ENCODE measurements at regions not wholly inside any gene's neighbourhood (a gene's known extent, or its start where the extent isn't known, plus 50 kb on each side); places are given as distances from the start of the nearest gene placed in this dataset.

DNA sequence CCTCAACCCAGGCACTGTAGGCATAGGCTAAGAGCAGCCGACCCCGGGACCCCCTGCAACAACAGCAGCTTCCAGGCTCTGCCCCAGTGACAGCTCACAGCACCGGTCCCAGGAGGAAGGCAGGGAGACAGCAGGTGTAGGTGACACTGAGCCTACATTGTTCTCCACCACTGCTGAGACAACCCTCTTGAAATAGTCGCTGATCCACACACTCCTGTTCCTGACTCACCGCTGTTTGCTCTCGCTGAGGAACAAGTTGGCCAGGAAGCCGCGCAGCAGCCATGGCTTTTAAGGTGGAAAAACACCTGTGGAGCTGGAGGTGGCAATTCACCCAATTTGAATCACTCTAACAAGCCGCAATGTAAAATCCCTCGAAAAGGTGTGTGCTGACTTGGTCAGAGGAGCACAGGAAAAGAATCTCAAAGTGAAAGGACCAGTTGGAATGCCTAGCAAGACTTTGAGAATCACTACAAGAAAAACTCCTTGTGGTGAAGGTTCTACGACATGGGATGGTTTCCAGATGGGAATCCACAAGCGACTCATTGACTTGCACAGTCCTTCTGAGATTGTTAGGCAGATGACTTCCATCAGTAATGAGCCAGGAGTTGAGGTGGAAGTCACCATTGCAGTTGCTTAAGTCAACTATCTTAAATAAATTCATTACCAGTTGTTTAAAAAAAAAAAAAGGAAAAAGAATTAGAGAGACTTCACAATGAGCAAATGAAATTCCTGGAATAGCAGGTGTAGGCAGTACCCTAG, 167.5 kb downstream of the ARL4C start:
- ChIA-PET POLR2A (ENCODE audit: low non-redundant PET) (no interaction called here), CTCF (no interaction called here)
- H3K4me1 ChIP-seq (ENCODE audit: insufficient read depth, low read length, poor library complexity, severe bottlenecking): no peaks in the 10 kb centered on the region
- intact Hi-C loops (cut with micrococcal nuclease; ENCODE audit: unreplicated experiment): no loop called here
- no TSS peak for BruUV-seq (replicated peaks)
- H3K27ac ChIP-seq (ENCODE audit: low read depth, low read length, poor library complexity, severe bottlenecking): no peak overlapping the region
- peaks cover 23% of the 10 kb centered on the region for H3K27me3 ChIP-seq (replicated peaks; ENCODE audit: insufficient read depth, low read depth, low read length, poor library complexity)
- H3K4me3 ChIP-seq (ENCODE audit: low read depth, low read length, poor library complexity, severe bottlenecking): no peak overlapping the region
- TF ChIP-seq, protein P1, sequence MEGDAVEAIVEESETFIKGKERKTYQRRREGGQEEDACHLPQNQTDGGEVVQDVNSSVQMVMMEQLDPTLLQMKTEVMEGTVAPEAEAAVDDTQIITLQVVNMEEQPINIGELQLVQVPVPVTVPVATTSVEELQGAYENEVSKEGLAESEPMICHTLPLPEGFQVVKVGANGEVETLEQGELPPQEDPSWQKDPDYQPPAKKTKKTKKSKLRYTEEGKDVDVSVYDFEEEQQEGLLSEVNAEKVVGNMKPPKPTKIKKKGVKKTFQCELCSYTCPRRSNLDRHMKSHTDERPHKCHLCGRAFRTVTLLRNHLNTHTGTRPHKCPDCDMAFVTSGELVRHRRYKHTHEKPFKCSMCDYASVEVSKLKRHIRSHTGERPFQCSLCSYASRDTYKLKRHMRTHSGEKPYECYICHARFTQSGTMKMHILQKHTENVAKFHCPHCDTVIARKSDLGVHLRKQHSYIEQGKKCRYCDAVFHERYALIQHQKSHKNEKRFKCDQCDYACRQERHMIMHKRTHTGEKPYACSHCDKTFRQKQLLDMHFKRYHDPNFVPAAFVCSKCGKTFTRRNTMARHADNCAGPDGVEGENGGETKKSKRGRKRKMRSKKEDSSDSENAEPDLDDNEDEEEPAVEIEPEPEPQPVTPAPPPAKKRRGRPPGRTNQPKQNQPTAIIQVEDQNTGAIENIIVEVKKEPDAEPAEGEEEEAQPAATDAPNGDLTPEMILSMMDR (conservative IDR thresholded peaks at IDR 0.05; ENCODE audit: low read depth, low read length): no peak
- no peak for TF ChIP-seq EZH2 (IDR thresholded peaks at IDR 0.05; ENCODE audit: borderline replicate concordance, low read depth, low read length, poor library complexity, severe bottlenecking)
- H3K9me3 ChIP-seq (ENCODE audit: low read depth, low read length, poor library complexity, severe bottlenecking): no peaks in the 10 kb centered on the region
- no peaks in the 10 kb centered on the region for H3K36me3 ChIP-seq (ENCODE audit: insufficient read depth, low read length, poor library complexity, severe bottlenecking)
- DNase-seq (ENCODE audit: low spot score): no peak

DNA sequence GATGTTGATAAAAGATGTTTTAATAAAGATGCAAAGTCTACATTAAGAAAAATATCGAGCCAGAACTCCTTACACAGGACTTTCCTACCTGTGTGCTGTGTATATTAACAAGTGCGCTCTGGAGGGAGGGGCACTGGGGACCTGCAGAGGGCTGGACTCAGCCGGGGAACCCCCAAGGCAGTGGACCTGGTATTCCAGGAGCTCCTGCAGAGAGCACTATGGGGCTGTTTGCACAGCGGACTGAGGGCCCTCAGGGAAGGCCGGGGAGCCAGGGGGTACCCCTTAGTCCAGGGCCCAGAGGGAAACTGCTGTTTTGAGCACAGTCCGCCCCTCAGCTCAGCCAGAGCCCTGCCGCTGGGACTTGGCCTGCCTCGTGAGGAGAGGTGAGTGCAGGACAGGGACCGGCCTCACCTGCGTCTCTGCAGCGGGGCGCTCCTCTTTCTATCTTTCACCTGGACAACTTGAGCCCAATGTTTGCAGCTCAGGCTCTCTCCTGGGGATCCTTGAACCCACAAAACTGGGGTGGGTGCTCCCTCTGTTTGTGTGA, 168.4 kb downstream of the ARL4C start:
- ChIA-PET CTCF (no interaction called here), POLR2A (ENCODE audit: low non-redundant PET) (no interaction called here)
- Histone ChIP-seq H3K36me3 (ENCODE audit: insufficient read depth, low read length, poor library complexity, severe bottlenecking) (no peaks in the 10 kb centered on the region), H3K27ac (ENCODE audit: low read depth, low read length, poor library complexity, severe bottlenecking) (no peak overlapping the region), H3K4me3 (ENCODE audit: low read depth, low read length, poor library complexity, severe bottlenecking) (no peak overlapping the region), H3K9me3 (ENCODE audit: low read depth, low read length, poor library complexity, severe bottlenecking) (no peaks in the 10 kb centered on the region), H3K4me1 (ENCODE audit: insufficient read depth, low read length, poor library complexity, severe bottlenecking) (no peaks in the 10 kb centered on the region), H3K27me3 (replicated peaks; ENCODE audit: insufficient read depth, low read depth, low read length, poor library complexity) (peaks cover 31% of the 10 kb centered on the region)
- BruUV-seq (replicated peaks): no TSS peak
- intact Hi-C loops (cut with micrococcal nuclease; ENCODE audit: unreplicated experiment): no loop called here
- TF ChIP-seq, protein P1 (conservative IDR thresholded peaks at IDR 0.05; ENCODE audit: low read depth, low read length): no peak
- TF ChIP-seq EZH2 (IDR thresholded peaks at IDR 0.05; ENCODE audit: borderline replicate concordance, low read depth, low read length, poor library complexity, severe bottlenecking): no peak
- no peak for DNase-seq (ENCODE audit: low spot score)

DNA sequence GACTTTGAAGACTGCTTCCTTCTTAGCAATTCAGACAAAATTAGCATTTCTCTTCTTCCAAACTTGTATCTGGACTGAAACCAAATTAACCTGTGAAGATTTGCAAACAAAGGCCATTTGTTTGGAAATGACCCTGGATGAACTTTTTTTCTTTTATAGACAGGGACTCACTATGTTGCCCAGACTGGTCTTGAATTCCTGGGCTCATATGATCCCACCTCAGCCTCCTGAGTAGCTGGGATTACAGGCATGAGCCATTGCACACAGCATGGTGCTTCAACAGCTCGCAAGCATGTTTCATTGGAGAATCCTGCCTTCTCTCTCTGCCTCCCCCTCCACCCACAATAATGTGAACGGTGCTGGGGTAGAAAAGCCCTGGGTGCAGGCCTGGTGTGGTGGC, 170.2 kb downstream of the ARL4C start:
- Histone ChIP-seq H3K27ac (ENCODE audit: low read depth, low read length, poor library complexity, severe bottlenecking) (no peak overlapping the region), H3K36me3 (ENCODE audit: insufficient read depth, low read length, poor library complexity, severe bottlenecking) (no peaks in the 10 kb centered on the region), H3K9me3 (ENCODE audit: low read depth, low read length, poor library complexity, severe bottlenecking) (no peaks in the 10 kb centered on the region), H3K27me3 (replicated peaks; ENCODE audit: insufficient read depth, low read depth, low read length, poor library complexity) (peaks cover 33% of the 10 kb centered on the region), H3K4me3 (ENCODE audit: low read depth, low read length, poor library complexity, severe bottlenecking) (no peak overlapping the region), H3K4me1 (ENCODE audit: insufficient read depth, low read length, poor library complexity, severe bottlenecking) (no peaks in the 10 kb centered on the region)
- no TSS peak for BruUV-seq (replicated peaks)
- no peak for DNase-seq (ENCODE audit: low spot score)
- CTCF ChIA-PET: no interaction called here
- TF ChIP-seq EZH2 (IDR thresholded peaks at IDR 0.05; ENCODE audit: borderline replicate concordance, low read depth, low read length, poor library complexity, severe bottlenecking): no peak
- TF ChIP-seq, protein P1 (conservative IDR thresholded peaks at IDR 0.05; ENCODE audit: low read depth, low read length): no peak
- POLR2A ChIA-PET (ENCODE audit: low non-redundant PET): no interaction called here
- intact Hi-C loops (cut with micrococcal nuclease; ENCODE audit: unreplicated experiment): no loop called here
